AG04449 (cell line): ENCODE measurements at regions not wholly inside any gene's neighbourhood (a gene's known extent, or its start where the extent isn't known, plus 50 kb on each side); places are given as distances from the start of the nearest gene placed in this dataset.

ENCODE experiments used
- CTCF ChIA-PET: fragments of 350-600 bp; formaldehyde crosslinking; extraction: SDS; loops from one replicate; lab custom pipeline; 2021; ENCODE audit warnings: antibody characterized with exemption; lab: Yijun Ruan, JAX
- POLR2A ChIA-PET: fragments of 400-600, 350-600 bp; formaldehyde crosslinking; extraction: SDS; loops from one replicate; lab custom pipeline; 2020; ENCODE audit warnings: antibody characterized with exemption, inconsistent platforms; lab: Yijun Ruan, JAX
- DNase-seq: peaks from one replicate; pipeline ENCODE4 v3.0.0-alpha.2; 2010; ENCODE audit warnings: low read depth, low spot score
- H3K4me3 ChIP-seq: 2 replicates; pipeline ENCODE4 v1.5.1; 2011; ENCODE audit warnings: low read depth, mild to moderate bottlenecking, control low read depth, low read length
- TF ChIP-seq, protein P1 (sequence below): IDR thresholded peaks from one replicate; pipeline ENCODE4 v1.5.1; 2011; ENCODE audit warnings: mild to moderate bottlenecking, moderate library complexity, low read length, control low read depth, inconsistent platforms; ENCODE audit not compliant: insufficient read depth; ENCODE audit errors: missing control alignments

DNA sequence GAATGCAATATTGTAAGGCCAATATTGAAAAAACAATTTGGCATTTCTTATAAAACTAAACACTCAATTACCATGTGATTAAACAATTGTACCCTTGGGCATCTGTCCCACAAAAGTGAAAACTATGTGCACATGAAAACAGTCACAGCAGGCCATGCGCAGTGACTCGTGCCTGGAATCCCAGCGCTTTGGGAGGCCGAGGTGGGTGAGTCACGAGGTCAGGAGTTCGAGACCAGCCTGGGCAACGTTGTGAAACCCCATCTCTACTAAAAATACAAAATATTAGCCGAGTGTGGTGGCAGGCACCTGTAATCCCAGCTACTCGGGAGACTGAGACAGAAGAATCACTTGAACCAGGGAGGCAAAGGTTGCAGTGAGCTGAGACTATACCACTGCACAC, 343.7 kb downstream of the DMRTA1 start:
- CTCF ChIA-PET, result no interaction called here
- no peak for DNase-seq
- POLR2A ChIA-PET, result no interaction called here
- TF ChIP-seq, protein P1, sequence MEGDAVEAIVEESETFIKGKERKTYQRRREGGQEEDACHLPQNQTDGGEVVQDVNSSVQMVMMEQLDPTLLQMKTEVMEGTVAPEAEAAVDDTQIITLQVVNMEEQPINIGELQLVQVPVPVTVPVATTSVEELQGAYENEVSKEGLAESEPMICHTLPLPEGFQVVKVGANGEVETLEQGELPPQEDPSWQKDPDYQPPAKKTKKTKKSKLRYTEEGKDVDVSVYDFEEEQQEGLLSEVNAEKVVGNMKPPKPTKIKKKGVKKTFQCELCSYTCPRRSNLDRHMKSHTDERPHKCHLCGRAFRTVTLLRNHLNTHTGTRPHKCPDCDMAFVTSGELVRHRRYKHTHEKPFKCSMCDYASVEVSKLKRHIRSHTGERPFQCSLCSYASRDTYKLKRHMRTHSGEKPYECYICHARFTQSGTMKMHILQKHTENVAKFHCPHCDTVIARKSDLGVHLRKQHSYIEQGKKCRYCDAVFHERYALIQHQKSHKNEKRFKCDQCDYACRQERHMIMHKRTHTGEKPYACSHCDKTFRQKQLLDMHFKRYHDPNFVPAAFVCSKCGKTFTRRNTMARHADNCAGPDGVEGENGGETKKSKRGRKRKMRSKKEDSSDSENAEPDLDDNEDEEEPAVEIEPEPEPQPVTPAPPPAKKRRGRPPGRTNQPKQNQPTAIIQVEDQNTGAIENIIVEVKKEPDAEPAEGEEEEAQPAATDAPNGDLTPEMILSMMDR, result no peak
- no peak overlapping the region for H3K4me3 ChIP-seq

DNA sequence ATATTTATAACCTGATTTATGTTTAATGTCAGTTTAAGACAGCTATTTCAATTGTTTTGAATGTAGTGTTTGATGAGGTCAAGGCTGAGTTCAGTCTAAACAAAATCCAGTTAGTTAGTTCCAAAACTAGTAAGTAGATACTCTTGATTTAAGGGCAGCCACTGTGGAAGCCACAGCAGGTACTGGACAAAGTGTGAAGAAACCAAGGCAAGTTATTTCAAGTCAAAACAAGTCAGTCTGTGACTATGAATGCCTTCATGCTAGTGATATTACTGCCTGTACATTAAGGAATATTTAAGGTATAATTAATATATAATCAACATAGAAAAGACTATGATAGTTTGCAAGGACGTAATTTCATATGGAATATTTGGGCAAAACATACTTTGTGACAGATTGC, 362.3 kb downstream of the DMRTA1 start:
- ChIA-PET CTCF (no interaction called here), POLR2A (no interaction called here)
- TF ChIP-seq, protein P1, result no peak
- no peak overlapping the region for H3K4me3 ChIP-seq
- no peak for DNase-seq

DNA sequence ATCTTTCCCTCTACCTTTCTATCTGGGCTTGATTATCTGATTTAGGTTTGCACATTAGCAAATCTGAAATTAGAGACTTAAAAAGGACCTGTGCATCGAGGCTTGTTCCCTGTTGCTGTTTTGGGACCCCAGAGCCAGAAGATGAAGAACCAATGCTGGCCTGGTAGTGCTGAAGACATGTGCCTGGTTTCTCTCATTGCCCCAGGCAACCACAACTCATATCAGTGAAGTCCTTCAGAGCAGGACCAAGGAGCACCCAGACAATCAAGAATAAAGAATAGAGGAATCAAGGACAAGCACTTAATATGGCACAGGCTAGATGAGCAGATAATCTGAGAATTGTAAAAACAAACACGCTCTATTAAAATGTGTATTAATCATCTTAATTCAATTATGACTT, 362.7 kb downstream of the DMRTA1 start:
- TF ChIP-seq, protein P1, result no peak
- no peak overlapping the region for H3K4me3 ChIP-seq
- no peak for DNase-seq
- CTCF ChIA-PET, result no interaction called here
- POLR2A ChIA-PET, result no interaction called here

DNA sequence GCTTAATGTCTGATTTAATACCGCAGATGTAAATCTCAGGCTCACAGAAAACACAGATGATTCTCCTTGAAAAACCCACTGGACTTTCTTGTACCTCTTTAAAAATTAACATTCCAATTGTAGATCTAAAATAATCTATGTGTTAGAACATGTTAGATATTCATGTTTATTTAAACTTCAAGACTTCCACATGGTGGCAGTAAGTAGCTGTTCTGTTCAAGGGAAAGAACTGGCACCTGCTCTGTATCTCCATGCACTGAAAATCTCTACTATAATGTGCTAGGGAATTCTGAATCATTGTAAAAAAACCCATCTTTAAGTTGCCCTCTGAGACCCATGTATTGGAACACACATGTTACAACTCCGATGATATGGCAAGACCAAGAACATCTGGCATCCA, 366.9 kb downstream of the DMRTA1 start:
- DNase-seq, result no peak
- TF ChIP-seq, protein P1, result no peak
- ChIA-PET POLR2A (no interaction called here), CTCF (interaction anchor here (0.8 kb wide), 1 partner anchor 376 kb away, joined by 5 read pairs; no protein-coding TSS in a partner anchor)
- H3K4me3 ChIP-seq, result no peak overlapping the region

DNA sequence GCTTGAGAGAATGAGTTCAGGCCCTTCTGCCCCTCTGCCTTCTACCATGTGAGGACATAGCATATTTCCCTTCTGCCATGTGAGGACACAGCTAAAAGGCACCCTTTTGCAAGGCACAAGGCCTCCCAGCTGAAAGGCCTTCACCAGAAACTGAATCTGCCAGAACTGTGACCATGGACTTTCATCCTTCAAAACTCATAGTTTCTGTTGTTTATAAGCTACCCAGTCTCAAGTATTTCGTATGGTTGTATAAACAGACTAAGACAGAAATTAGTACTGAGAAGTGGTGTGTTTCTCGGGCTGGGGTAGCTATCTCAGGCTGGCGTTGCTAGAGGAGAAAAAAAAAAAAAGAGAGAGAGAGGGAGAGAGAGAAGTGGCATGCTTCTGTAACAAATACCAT, 368.6 kb downstream of the DMRTA1 start:
- H3K4me3 ChIP-seq, result no peak overlapping the region
- DNase-seq, result no peak
- TF ChIP-seq, protein P1, result no peak
- CTCF ChIA-PET, result no interaction called here
- POLR2A ChIA-PET, result no interaction called here

DNA sequence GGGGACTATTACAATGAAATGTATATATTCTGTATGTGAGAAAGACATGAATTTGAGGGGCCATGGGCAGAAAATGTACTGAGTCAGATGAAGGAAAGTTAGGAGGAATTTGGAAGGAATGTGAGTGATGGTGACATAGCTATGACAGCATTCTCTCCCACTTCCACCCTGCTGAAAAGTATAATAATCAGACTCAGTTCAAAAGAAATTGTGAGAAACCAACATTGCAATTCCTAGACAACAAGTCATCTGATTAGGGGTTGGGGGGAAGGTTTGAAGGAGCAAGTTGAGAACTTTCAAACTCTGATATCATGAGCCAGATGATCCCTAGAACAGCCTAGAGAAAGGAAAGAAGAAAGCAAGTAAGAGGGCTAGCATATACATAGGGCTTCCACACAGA, 370.6 kb downstream of the DMRTA1 start:
- no peak overlapping the region for H3K4me3 ChIP-seq
- ChIA-PET POLR2A (no interaction called here), CTCF (no interaction called here)
- DNase-seq, result peak; percentile 10
- TF ChIP-seq, protein P1, result no peak
